GM23338 (cell line): ENCODE measurements at regions not wholly inside any gene's neighbourhood (a gene's known extent, or its start where the extent isn't known, plus 50 kb on each side); places are given as distances from the start of the nearest gene placed in this dataset.

Source experiments
- ATAC-seq: fragments of 200-7000 bp; cut with Tn5 transposase; 3 replicates; pipeline ENCODE4 v1.9.1; 2020
- DNase-seq: peaks from one replicate; pipeline ENCODE4 v3.0.0-alpha.2; 2015; ENCODE audit warnings: low spot score
- H2AFZ ChIP-seq: fragments of 200-600 bp; sonication (generic); 2 replicates; pipeline ENCODE4 v1.8.0; 2016; ENCODE audit warnings: antibody characterized with exemption, mild to moderate bottlenecking, moderate library complexity
- H3F3A ChIP-seq: fragments of 200-600 bp; sonication (generic); replicated peaks from 2 replicates; pipeline ENCODE4 v1.8.0; 2017; ENCODE audit warnings: antibody characterized with exemption, mixed run types, low read depth
- H3K27ac ChIP-seq: fragments of 200-600 bp; sonication (generic); 2 replicates; pipeline ENCODE4 v1.6.1; 2016; ENCODE audit warnings: low read depth
- H3K27me3 ChIP-seq: fragments of 200-600 bp; sonication (generic); 2 replicates; pipeline ENCODE4 v1.8.0; 2016; ENCODE audit warnings: mild to moderate bottlenecking, mixed run types, moderate library complexity; ENCODE audit not compliant: insufficient read depth
- H3K36me3 ChIP-seq: fragments of 200-600 bp; sonication (generic); 2 replicates; pipeline ENCODE4 v1.8.0; 2016; ENCODE audit warnings: mild to moderate bottlenecking; ENCODE audit not compliant: insufficient read depth
- H3K4me1 ChIP-seq: fragments of 200-600 bp; sonication (generic); 2 replicates; pipeline ENCODE4 v1.8.0; 2016; ENCODE audit warnings: mild to moderate bottlenecking, moderate library complexity; ENCODE audit not compliant: insufficient read depth
- H3K4me2 ChIP-seq: fragments of 200-600 bp; sonication (generic); 2 replicates; pipeline ENCODE4 v1.7.1; 2017; ENCODE audit warnings: mixed run types
- H3K4me3 ChIP-seq: fragments of 200-600 bp; sonication (generic); 2 replicates; pipeline ENCODE4 v1.6.1; 2016; ENCODE audit warnings: mixed run types
- H3K79me2 ChIP-seq: fragments of 200-600 bp; sonication (generic); replicated peaks from 2 replicates; pipeline ENCODE4 v1.8.0; 2017; ENCODE audit warnings: mild to moderate bottlenecking; ENCODE audit not compliant: insufficient read depth
- H3K9me2 ChIP-seq: fragments of 200-600 bp; sonication (generic); 2 replicates; pipeline ENCODE4 v1.8.0; 2017; ENCODE audit not compliant: insufficient read depth
- H4K20me1 ChIP-seq: fragments of 200-600 bp; sonication (generic); replicated peaks from 2 replicates; pipeline ENCODE4 v1.8.0; 2017; ENCODE audit warnings: mild to moderate bottlenecking; ENCODE audit not compliant: insufficient read depth
- H3K27ac Mint-ChIP-seq: 2 replicates; pipeline ENCODE4 v1.8.0; 2020; ENCODE audit warnings: inconsistent platforms, mild to moderate bottlenecking, moderate library complexity, mixed read lengths
- H3K27me3 Mint-ChIP-seq: 3 replicates; pipeline ENCODE4 v1.8.0; 2022; ENCODE audit warnings: low read depth, mild to moderate bottlenecking, moderate library complexity, mixed read lengths, inconsistent platforms; ENCODE audit not compliant: insufficient read depth, poor library complexity
- H3K36me3 Mint-ChIP-seq: 3 replicates; pipeline ENCODE4 v1.8.0; 2021; ENCODE audit warnings: low read depth, mild to moderate bottlenecking, inconsistent platforms, moderate library complexity, mixed read lengths
- H3K4me1 Mint-ChIP-seq: 3 replicates; pipeline ENCODE4 v1.8.0; 2020; ENCODE audit warnings: mild to moderate bottlenecking, inconsistent platforms, mixed read lengths
- H3K4me3 Mint-ChIP-seq: 3 replicates; pipeline ENCODE4 v1.8.0; 2021; ENCODE audit warnings: moderate library complexity, mild to moderate bottlenecking, inconsistent platforms, mixed read lengths
- H3K9me3 Mint-ChIP-seq: 3 replicates; pipeline ENCODE4 v1.8.0; 2020; ENCODE audit warnings: moderate library complexity, mild to moderate bottlenecking, inconsistent platforms, mixed read lengths
- CREB1 ChIP-seq: fragments of 250-450 bp; sonication (Bioruptor Pico); IDR thresholded peaks from 2 replicates; pipeline ENCODE4 v1.5.0; 2020; ENCODE audit warnings: low read depth, mild to moderate bottlenecking, moderate library complexity
- CTCF ChIP-seq, 2 experiments: fragments of 200-600 bp in 1 of 2; sonication (generic) in 1 of 2; conservative IDR thresholded peaks; 2 replicates each; pipeline versions ENCODE4 v1.5.1 to v1.6.1; 2016 to 2017; ENCODE audit warnings: antibody characterized with exemption in 2 of 2, low read depth in 2 of 2, mild to moderate bottlenecking in 2 of 2, moderate library complexity in 1 of 2
- ETS1 ChIP-seq: IDR thresholded peaks from 2 replicates; pipeline ENCODE4 v1.6.1; 2016; ENCODE audit warnings: antibody characterized with exemption
- EZH2 ChIP-seq: fragments of 200-600 bp; sonication (generic); IDR thresholded peaks from one replicate; pipeline ENCODE4 v1.8.0; 2017; ENCODE audit warnings: antibody characterized with exemption, mild to moderate bottlenecking, low read depth; ENCODE audit not compliant: unreplicated experiment
- EZH2phosphoT487 ChIP-seq: fragments of 200-600 bp; sonication (generic); IDR thresholded peaks from one replicate; pipeline ENCODE4 v1.8.1; 2018; ENCODE audit warnings: antibody characterized with exemption; ENCODE audit not compliant: unreplicated experiment
- JUNB ChIP-seq: IDR thresholded peaks from one replicate; pipeline ENCODE4 v1.6.1; 2016; ENCODE audit warnings: antibody characterized with exemption; ENCODE audit not compliant: unreplicated experiment
- NANOG ChIP-seq: IDR thresholded peaks from 2 replicates; pipeline ENCODE4 v1.6.1; 2016; ENCODE audit warnings: antibody characterized with exemption, borderline replicate concordance
- POLR2AphosphoS5 ChIP-seq: IDR thresholded peaks from 2 replicates; pipeline ENCODE4 v1.6.1; 2016; ENCODE audit warnings: antibody characterized with exemption, low read depth
- REST ChIP-seq: IDR thresholded peaks from one replicate; pipeline ENCODE4 v1.6.1; 2018; ENCODE audit warnings: antibody characterized with exemption; ENCODE audit not compliant: unreplicated experiment
- STAT1 ChIP-seq: IDR thresholded peaks from one replicate; pipeline ENCODE4 v1.6.1; 2016; ENCODE audit warnings: antibody characterized with exemption; ENCODE audit not compliant: unreplicated experiment
- ZNF114 ChIP-seq: fragments of 250-450 bp; sonication (Bioruptor Pico); IDR thresholded peaks from 2 replicates; pipeline ENCODE4 v1.5.0; 2020; ENCODE audit warnings: mild to moderate bottlenecking, moderate library complexity
- ZNF331 ChIP-seq: fragments of 250-450 bp; sonication (Bioruptor Pico); IDR thresholded peaks from 2 replicates; pipeline ENCODE4 v1.5.0; 2020; ENCODE audit warnings: low read depth, mild to moderate bottlenecking, moderate library complexity
- ZNF462 ChIP-seq: fragments of 250-450 bp; sonication (Bioruptor Pico); IDR thresholded peaks from 2 replicates; pipeline ENCODE4 v1.5.0; 2020; ENCODE audit warnings: mild to moderate bottlenecking, moderate library complexity

- H3K27ac Mint-ChIP-seq: no peak overlapping the region
- Histone ChIP-seq H3K4me1 (peaks cover 4% of the 10 kb centered on the region), H3K36me3 (no peaks in the 10 kb centered on the region), H2AFZ (no peak overlapping the region), H4K20me1 (no peaks in the 10 kb centered on the region), H3K27ac (no peak overlapping the region), H3K27me3 (no peaks in the 10 kb centered on the region), H3K9me2 (peaks cover 7% of the 10 kb centered on the region), H3K4me3 (no peak overlapping the region), H3K79me2 (no peaks in the 10 kb centered on the region), H3F3A (no peaks in the 10 kb centered on the region), H3K4me2 (no peak overlapping the region)
- ATAC-seq (no peak), DNase-seq (no peak)
- H3K4me1 Mint-ChIP-seq: 0 out of 3 replicates have a peak, but pooled peaks cover 3% of the 10 kb centered on the region
- no peaks in the 10 kb centered on the region for H3K36me3 Mint-ChIP-seq
- TF ChIP-seq CREB1 (CRISPR knock-in tag) (no peak), REST (no peak), POLR2AphosphoS5 (no peak), ZNF331 (no peak), EZH2phosphoT487 (no peak), CTCF (conservative IDR thresholded peaks at IDR 0.05; ENCODE audit: low read depth in 2 of 2) (no peak), ZNF462 (CRISPR knock-in tag) (no peak), STAT1 (no peak), JUNB (no peak), NANOG (no peak), ZNF114 (CRISPR knock-in tag) (no peak), ETS1 (no peak), EZH2 (no peak)
- H3K27me3 Mint-ChIP-seq: no peaks in the 10 kb centered on the region
- H3K9me3 Mint-ChIP-seq: no peaks in the 10 kb centered on the region
- H3K4me3 Mint-ChIP-seq: no peak overlapping the region
These were observed 290.5 kb upstream of the MEF2C start for GRCh38 chr5:89173528-89173927.
